Neural progenitor cell (in vitro differentiated cells): ENCODE measurements at regions not wholly inside any gene's neighbourhood (a gene's known extent, or its start where the extent isn't known, plus 50 kb on each side); places are given as distances from the start of the nearest gene placed in this dataset. TPM values are rescaled to one million over a fixed set of nuclear protein-coding genes. Genes with fewer than 3 reads are reported as not detected.

Experiments used
- small RNA-seq: library from RNA; depleted of rRNA; stranded (forward); fragments of <200 nt; gene quantifications from one replicate; pipeline ENCODE3, GENCODE V24; 2015

Small RNA genes in the stretch of these regions (small RNA-seq; reads per million reads assigned to genes)
- gene SRIP2 = not detected
